ENCODE measurements at regions not wholly inside any gene's neighbourhood (a gene's known extent, or its start where the extent isn't known, plus 50 kb on each side); places are given as distances from the start of the nearest gene placed in this dataset.
"Not testable (repeated sequence)": the region's sequence is repeated elsewhere in the genome, so short reads cannot be mapped to it uniquely, and the experiment has no call there.

- no peaks in the 10 kb centered on the region for H3K27me3 ChIP-seq (ENCODE audit: insufficient read depth, low read depth, low read length)
- no peaks in the 10 kb centered on the region for H3K36me3 ChIP-seq (ENCODE audit: insufficient read depth, low read length)
- no peak overlapping the region for H3K4me3 ChIP-seq (ENCODE audit: low read length)
- H3K9ac ChIP-seq (ENCODE audit: low read length): no peak overlapping the region
- no peaks in the 10 kb centered on the region for H4K20me1 ChIP-seq (ENCODE audit: insufficient read depth)
- H3F3A ChIP-seq (ENCODE audit: insufficient read depth, low read length, poor library complexity, severe bottlenecking): no peaks in the 10 kb centered on the region
- TF ChIP-seq POLR2AphosphoS5 (IDR thresholded peaks at IDR 0.05): no peak
- no peak for TF ChIP-seq SMC3 (conservative IDR thresholded peaks at IDR 0.05; ENCODE audit: poor library complexity)
- TF ChIP-seq TAF1 (IDR thresholded peaks at IDR 0.05; ENCODE audit: low read depth): no peak
- TF ChIP-seq REST (IDR thresholded peaks at IDR 0.05; ENCODE audit: borderline replicate concordance): no peak
- TF ChIP-seq EZH2 (IDR thresholded peaks at IDR 0.05; ENCODE audit: borderline replicate concordance, insufficient read depth, low read length, poor library complexity, severe bottlenecking): no peak
- no peak for TF ChIP-seq EP300 (conservative IDR thresholded peaks at IDR 0.05; ENCODE audit: poor library complexity, severe bottlenecking)
- TF ChIP-seq CTCF (IDR thresholded peaks at IDR 0.05; ENCODE audit: poor library complexity, severe bottlenecking): no peak
- TF ChIP-seq MXI1 (conservative IDR thresholded peaks at IDR 0.05; ENCODE audit: poor library complexity, severe bottlenecking): no peak
- no peak for TF ChIP-seq RAD21 (conservative IDR thresholded peaks at IDR 0.05)
- H2AFZ ChIP-seq (ENCODE audit: low read depth, low read length): no peak overlapping the region
- no peaks in the 10 kb centered on the region for H3K79me2 ChIP-seq (replicated peaks; ENCODE audit: insufficient read depth, low read length)
- H3K4me2 ChIP-seq (ENCODE audit: low read length): no peak overlapping the region
- H3K9me3 ChIP-seq (ENCODE audit: low read length): no peaks in the 10 kb centered on the region
- no peaks in the 10 kb centered on the region for H3K9me2 ChIP-seq (ENCODE audit: insufficient read depth, low read length)
- no peak overlapping the region for H3K27ac ChIP-seq (ENCODE audit: low read length)
Observed at GRCh38 chr4:123536225-123536624, 139.6 kb downstream of the SPRY1 start.

DNA sequence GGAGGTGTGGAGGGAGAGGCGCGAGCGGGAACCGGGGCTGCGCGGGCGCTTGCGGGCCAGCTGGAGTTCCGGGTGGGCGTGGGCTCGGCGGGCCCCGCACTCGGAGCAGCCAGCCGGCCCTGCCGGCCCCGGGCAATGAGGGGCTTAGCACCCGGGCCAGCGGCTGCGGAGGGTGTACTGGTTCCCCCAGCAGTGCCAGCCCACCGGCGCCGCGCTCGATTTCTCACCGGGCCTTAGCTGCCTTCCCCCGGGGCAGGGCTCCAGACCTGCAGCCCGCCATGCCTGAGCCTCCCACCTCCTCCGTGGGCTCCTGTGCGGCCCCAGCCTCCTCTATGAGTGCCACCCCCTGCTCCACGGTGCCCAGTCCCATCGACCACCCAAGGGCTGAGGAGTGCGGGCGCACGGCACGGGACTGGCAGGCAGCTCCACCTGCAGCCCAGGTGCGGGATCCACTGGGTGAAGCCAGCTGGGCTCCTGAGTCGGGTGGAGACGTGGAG, 141.4 kb downstream of the SPRY1 start:
- H3K9ac ChIP-seq (ENCODE audit: low read length); H3K27me3 ChIP-seq (ENCODE audit: insufficient read depth, low read depth, low read length); H3K79me2 ChIP-seq (replicated peaks; ENCODE audit: insufficient read depth, low read length); H3K36me3 ChIP-seq (ENCODE audit: insufficient read depth, low read length); H3F3A ChIP-seq (ENCODE audit: insufficient read depth, low read length, poor library complexity, severe bottlenecking); H3K9me3 ChIP-seq (ENCODE audit: low read length); H3K27ac ChIP-seq (ENCODE audit: low read length); H3K4me3 ChIP-seq (ENCODE audit: low read length); H2AFZ ChIP-seq (ENCODE audit: low read depth, low read length); H3K4me2 ChIP-seq (ENCODE audit: low read length); H4K20me1 ChIP-seq (ENCODE audit: insufficient read depth); H3K9me2 ChIP-seq (ENCODE audit: insufficient read depth, low read length): not testable (repeated sequence)

Measured in neural cell (in vitro differentiated cells).